H7 (cell line): ENCODE measurements at regions not wholly inside any gene's neighbourhood (a gene's known extent, or its start where the extent isn't known, plus 50 kb on each side); places are given as distances from the start of the nearest gene placed in this dataset.
"Not testable (repeated sequence)": the region's sequence is repeated elsewhere in the genome, so short reads cannot be mapped to it uniquely, and the experiment has no call there.

Experiments used
- DNase-seq: peaks from one replicate; pipeline ENCODE4 v3.0.0; 2012
- H3K27me3 ChIP-seq: 2 replicates; pipeline ENCODE4 v1.6.0; 2011; ENCODE audit warnings: mild to moderate bottlenecking, low read length; ENCODE audit not compliant: control insufficient read depth, insufficient read depth
- H3K36me3 ChIP-seq: replicated peaks from 2 replicates; pipeline ENCODE4 v1.5.1; 2011; ENCODE audit warnings: low read length; ENCODE audit not compliant: control insufficient read depth, insufficient read depth
- H3K4me3 ChIP-seq: 2 replicates; pipeline ENCODE4 v1.5.1; 2011; ENCODE audit warnings: low read depth, mild to moderate bottlenecking, control low read depth, low read length, moderate library complexity; ENCODE audit not compliant: insufficient read depth

DNA sequence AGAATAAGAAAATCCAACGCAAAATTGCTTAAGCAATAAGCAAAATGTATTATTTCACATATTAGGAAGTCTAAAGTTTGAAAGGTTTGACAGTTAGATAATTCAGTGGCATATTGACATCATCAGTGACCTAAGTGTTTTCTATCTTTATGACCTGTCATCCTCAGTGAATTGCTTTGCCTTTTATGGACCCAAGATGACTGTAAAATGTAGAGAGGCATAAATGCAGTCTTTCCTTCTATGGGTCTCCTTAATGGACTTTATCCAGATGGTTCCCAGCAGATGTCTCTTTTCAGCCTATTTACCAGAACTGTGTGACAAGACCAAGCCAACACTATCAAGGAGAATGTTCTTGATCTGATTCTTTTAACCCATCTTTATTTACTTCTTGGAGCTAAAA is 192.9 kb downstream of the SPDYE17 start:
- not testable (repeated sequence) for H3K4me3 ChIP-seq, H3K27me3 ChIP-seq, DNase-seq, H3K36me3 ChIP-seq

DNA sequence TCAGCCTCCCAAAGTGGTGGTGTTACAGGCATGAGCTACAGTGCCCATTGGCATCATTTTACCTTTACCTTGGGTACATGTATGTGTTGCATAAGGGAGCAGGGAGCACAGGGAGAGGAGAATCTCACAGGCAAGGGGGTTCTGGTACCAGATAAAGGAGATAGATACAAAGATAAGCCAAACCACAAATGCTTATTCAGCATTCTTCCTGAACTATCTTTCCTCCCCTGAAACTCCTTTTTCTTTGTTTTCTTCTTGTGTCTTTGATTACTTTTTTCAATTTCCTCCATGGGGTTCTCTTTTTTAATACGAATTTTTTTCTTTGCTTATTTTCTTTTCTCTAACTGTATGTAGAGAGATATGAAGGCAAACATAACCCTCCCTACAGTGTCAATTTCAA is 193.8 kb downstream of the SPDYE17 start:
- H3K4me3 ChIP-seq, H3K27me3 ChIP-seq, DNase-seq, H3K36me3 ChIP-seq: not testable (repeated sequence)

DNA sequence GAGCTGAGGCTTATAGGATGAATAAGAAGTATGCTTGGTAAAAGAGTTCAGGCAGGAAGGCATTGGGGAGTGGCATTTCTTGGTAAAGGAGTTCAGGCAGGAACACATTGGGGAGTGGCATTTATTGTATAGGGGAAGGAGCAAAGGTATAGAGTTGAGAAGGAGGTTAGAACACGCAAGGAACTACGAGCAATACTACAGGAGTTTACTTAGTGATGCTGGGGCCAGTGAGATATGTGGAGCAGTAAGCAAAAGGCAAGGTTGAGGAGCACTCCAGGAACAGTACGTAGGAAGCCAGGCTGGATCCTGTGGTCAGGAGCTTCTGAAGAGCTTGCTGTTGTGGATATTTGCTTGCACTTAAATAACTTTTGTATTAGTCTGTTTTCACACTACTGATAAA is 202.2 kb upstream of the POMZP3 start:
- not testable (repeated sequence) for H3K36me3 ChIP-seq, DNase-seq, H3K4me3 ChIP-seq, H3K27me3 ChIP-seq

DNA sequence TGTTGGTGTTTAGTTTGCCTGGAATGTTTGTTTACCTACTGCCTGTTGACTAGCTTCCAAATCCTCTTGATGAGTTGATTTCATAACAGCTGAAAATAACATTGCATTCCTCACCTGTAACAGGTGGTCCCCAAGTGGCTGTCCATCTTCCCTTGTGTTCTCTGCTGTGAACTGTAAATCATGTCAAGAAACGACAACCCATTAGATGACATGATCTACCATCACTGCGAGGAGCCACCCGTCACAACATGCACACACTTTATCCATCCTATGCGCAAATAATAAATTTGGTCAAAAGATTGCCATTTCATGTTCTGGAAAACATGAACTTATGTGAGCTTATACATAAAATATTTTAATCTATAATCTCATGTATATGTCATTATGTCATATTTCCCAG is 199.1 kb upstream of the POMZP3 start:
- not testable (repeated sequence) for H3K36me3 ChIP-seq, DNase-seq, H3K27me3 ChIP-seq, H3K4me3 ChIP-seq

GRCh38 chr7:76809856-76810255 is 182.8 kb upstream of the POMZP3 start:
- not testable (repeated sequence) for H3K4me3 ChIP-seq, DNase-seq, H3K36me3 ChIP-seq, H3K27me3 ChIP-seq

DNA sequence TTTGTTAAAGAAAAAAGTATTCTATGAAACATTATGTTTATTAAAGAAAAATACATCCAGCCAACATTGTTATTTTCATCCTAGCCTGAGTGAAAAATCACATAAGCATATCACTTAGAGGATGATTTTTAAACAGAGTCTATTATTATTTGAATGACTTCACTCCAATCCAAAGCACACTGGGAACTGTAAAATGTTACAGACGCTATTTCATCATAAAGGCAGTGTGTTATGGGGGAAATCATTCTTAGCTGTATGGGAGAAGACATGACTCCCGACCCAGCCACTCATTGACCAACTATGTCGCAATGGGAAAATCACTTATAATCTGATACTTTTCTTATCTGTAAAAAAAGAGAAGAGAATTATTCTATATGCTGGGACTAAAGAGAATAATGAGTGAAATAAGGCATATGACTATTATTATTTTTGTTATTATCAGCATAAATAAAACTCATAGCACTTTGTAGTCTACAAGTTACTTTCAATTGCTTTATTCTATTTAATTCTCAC is 180.6 kb upstream of the POMZP3 start:
- not testable (repeated sequence) for DNase-seq

GRCh38 chr7:76806460-76806859 is 179.4 kb upstream of the POMZP3 start:
- not testable (repeated sequence) for H3K36me3 ChIP-seq, H3K4me3 ChIP-seq, H3K27me3 ChIP-seq, DNase-seq

More for the DNA sequence above, 180.6 kb upstream of the POMZP3 start:
- H3K27me3 ChIP-seq, H3K4me3 ChIP-seq, H3K36me3 ChIP-seq: not testable (repeated sequence)

GRCh38 chr7:76806010-76806409 is 178.9 kb upstream of the POMZP3 start:
- H3K36me3 ChIP-seq, H3K4me3 ChIP-seq, H3K27me3 ChIP-seq, DNase-seq: not testable (repeated sequence)

DNA sequence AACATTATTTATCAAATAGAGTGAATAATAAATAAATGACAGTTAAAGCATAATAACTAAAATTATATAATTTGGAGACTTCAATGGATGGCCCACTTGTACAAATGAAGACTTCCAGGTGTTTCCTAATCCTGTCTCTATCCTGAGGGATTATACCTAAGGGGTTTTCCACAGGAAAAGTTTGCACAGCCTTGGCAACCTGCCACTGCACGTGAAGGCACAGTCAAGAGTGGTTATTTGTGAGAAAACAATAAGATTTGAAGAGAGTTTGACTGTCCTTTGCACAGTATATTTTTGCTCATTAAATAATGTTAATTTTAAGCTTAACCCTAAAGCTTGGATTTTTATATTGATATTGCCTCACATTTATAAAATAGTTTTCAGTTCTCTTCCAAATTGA is 178.2 kb upstream of the POMZP3 start:
- DNase-seq, H3K4me3 ChIP-seq, H3K27me3 ChIP-seq, H3K36me3 ChIP-seq: not testable (repeated sequence)

DNA sequence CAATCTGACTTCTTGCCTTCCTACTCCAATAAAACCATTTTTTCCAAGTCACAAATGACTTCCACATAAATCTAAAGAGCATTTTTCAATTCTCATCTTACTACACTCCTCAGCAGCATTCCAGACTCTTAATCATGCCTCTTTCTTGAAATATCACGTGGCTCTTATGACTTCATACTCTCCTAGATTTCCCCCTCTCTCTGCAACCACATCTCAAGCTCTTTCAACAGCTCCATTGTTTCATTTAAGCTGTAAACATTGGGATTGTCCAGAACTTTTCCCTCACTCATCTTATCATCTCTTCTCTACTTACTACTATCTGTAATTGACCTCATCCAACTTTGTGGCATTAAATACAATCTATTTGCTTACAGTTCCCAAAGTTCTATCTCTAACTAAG is 170.6 kb upstream of the POMZP3 start:
- not testable (repeated sequence) for H3K4me3 ChIP-seq, H3K36me3 ChIP-seq, DNase-seq, H3K27me3 ChIP-seq

DNA sequence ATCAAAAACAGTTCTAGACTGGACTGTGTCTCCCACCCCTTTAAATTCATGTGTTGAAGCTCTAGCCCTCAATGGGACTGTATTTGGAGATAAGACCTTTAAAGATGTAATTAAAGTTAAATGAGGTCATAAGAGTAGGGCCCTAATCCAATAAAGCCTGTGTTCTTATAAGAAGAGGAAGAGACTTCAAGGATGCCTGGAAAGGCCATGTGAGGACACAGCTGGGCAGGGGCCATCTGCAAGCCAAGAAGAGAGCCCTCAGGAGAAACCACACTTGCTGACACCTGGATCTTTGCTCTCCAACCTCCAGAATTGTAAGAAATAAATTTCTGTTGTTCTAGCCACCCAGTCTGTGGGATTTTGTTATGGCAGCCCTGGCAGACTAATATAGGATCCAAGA is 153.6 kb upstream of the POMZP3 start:
- DNase-seq, H3K27me3 ChIP-seq, H3K36me3 ChIP-seq, H3K4me3 ChIP-seq: not testable (repeated sequence)

DNA sequence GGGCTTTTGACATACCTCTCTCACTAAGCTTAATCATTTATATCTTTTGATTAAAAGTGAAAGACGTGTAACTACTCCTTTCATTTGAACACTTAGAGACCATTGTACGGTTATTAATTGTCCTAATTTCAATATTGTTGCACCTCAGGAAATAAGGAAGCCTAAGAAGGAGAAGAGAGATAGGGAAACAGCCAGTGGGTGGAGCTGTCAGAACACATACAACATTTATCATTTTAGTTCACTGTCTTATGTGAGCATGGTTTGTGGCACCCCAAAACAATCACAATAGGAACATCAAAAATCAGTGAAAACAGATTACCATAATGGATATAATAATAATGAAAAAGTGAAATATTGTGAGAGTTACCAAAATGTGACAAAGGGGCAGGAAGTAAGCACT is 147.2 kb upstream of the POMZP3 start:
- not testable (repeated sequence) for H3K27me3 ChIP-seq, H3K4me3 ChIP-seq, DNase-seq, H3K36me3 ChIP-seq

DNA sequence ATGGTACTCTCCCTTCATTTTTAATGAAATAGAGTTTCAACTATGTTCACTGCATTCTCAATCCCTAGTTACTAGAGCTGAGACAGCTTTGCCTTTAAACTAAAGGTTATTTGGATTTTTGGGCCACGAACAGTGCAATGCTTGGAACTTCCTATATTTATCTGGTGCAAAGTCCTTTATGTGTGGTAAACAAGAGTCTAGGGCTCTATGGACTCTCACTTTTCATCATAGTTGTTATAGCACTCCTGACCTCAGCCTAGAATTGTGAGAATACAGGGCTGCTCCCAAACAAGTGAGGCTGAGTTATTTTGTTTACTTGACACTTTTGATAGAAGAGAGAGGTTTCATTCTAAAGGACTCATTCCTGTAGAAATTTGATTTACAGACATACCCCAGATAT is 144.9 kb upstream of the POMZP3 start:
- H3K27me3 ChIP-seq, H3K36me3 ChIP-seq, H3K4me3 ChIP-seq, DNase-seq: not testable (repeated sequence)

- not testable (repeated sequence) for H3K27me3 ChIP-seq, DNase-seq, H3K36me3 ChIP-seq, H3K4me3 ChIP-seq
Measured at GRCh38 chr7:76763977-76764376, 136.9 kb upstream of the POMZP3 start.

DNA sequence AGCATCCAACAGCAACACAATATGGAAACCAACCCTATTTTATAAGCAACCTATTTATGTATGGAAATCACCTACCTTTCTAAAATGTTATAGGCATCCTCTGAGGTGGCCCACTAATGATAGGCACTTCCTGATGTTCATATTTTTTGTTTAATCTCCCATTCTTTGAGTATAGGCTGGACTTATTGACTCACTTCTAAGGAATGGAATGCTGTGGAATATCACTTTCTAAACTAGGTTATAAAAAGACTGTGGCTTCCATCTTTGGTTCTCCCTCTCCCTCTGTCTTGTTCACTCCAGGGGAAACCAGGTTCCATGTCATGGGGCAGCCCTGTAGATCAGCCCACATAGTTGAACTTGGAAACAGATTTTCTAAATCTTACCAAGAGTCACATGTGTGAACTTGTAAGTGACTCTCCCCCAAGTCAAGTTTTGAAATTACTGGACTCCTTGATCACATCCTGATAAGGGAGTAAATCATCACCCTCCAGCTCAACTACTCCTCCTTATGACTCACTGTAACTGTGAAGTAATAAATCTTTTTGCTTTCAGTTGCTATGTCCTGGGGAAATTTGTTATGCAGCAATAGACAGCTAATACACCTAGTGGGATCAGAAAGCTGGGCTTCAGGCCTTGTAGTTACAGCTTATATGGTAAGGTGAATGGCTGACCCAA is 133.6 kb upstream of the POMZP3 start:
- H3K4me3 ChIP-seq, H3K27me3 ChIP-seq, H3K36me3 ChIP-seq, DNase-seq: not testable (repeated sequence)

DNA sequence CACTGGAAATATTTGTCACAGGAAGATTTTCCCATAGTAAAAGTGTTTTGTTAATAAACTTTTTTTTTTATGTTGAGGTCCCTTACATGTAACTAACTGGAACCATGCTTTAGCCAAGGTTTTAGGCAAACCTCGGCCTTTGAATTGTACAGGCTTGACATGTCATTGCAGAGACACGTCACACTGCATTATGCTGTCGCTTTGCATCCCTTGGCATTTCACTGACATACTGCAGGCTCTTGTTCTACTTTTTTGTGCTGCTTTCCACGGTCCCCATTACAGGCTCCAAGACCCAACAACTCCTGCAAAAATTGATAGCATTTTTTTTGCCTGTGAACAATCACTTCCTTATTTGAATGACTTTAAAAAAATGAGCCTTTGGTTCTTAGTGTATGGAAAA is 112.5 kb upstream of the POMZP3 start:
- not testable (repeated sequence) for H3K27me3 ChIP-seq, H3K36me3 ChIP-seq, H3K4me3 ChIP-seq, DNase-seq
